Heart left ventricle (tissue), 16 donors: ENCODE measurements at regions not wholly inside any gene's neighbourhood (a gene's known extent, or its start where the extent isn't known, plus 50 kb on each side); places are given as distances from the start of the nearest gene placed in this dataset.

Experiments used
- ATAC-seq, 4 donors: fragments of 200-7000 bp; cut with Tn5 transposase; one replicate each; pipeline ENCODE4 v1.9.1; 2020 to 2022; ENCODE audit warnings: moderate library complexity in 4 of 4, mild to moderate bottlenecking in 3 of 4, moderate number of reproducible peaks in 1 of 4
- DNase-seq, 5 donors: peaks; one replicate each; pipeline ENCODE4 v3.0.0-alpha.2; 2020
- H3K27ac ChIP-seq, 12 donors: fragments of 200-600 bp; sonication (generic) in 4 of 12; one replicate each; pipeline versions ENCODE4 v1.5.0 to v1.8.0; 2016 to 2022; ENCODE audit warnings: mild to moderate bottlenecking in 2 of 12
- H3K27me3 ChIP-seq, 9 donors: fragments of 200-600 bp; sonication (generic) in 2 of 9; one replicate each; pipeline versions ENCODE4 v1.5.1 to v1.8.0; 2016 to 2022; ENCODE audit warnings: mild to moderate bottlenecking in 3 of 9
- H3K36me3 ChIP-seq, 9 donors: fragments of 200-600 bp; sonication (generic) in 2 of 9; one replicate each; pipeline versions ENCODE4 v1.5.0 to v1.8.0; 2018 to 2022; ENCODE audit warnings: mild to moderate bottlenecking in 2 of 9
- H3K4me1 ChIP-seq, 12 donors: fragments of 200-600 bp; sonication (generic) in 4 of 12; one replicate each; pipeline versions ENCODE4 v1.5.0 to v1.8.0; 2016 to 2022; ENCODE audit warnings: mild to moderate bottlenecking in 3 of 12
- H3K4me3 ChIP-seq, 12 donors: fragments of 200-600 bp; sonication (generic) in 4 of 12; one replicate each; pipeline versions ENCODE4 v1.5.0 to v1.8.0; 2017 to 2022; ENCODE audit warnings: mild to moderate bottlenecking in 9 of 12, moderate library complexity in 4 of 12
- H3K9me3 ChIP-seq, 12 donors: fragments of 200-600 bp; sonication (generic) in 4 of 12; one replicate each; pipeline versions ENCODE4 v1.5.0 to v1.8.0; 2016 to 2022; ENCODE audit warnings: mild to moderate bottlenecking in 1 of 12
- POLR2A ChIP-seq, 2 donors: fragments of 450-650 bp; IDR thresholded peaks; one replicate each; pipeline ENCODE4 v1.6.1; 2017; ENCODE audit warnings: antibody characterized with exemption in 2 of 2, mild to moderate bottlenecking in 2 of 2, moderate library complexity in 2 of 2
- WGBS, 4 donors: extraction: QIAGEN DNeasy Blood & Tissue Kit in 2 of 4; methylation state at CpG; one replicate each; pipeline versions ENCODE4 v1.1.5 to v1.1.7; 2013 to 2018; 5-methylcytosine and 5-hydroxymethylcytosine counted together
- intact Hi-C, 10 donors: fragments of 100-400 bp; cut with DNase I; formaldehyde crosslinking; loops; one replicate each; pipeline versions ENCODE4 v1.11.1 to v1.14.2; 2022
- TF ChIP-seq, protein P1 (sequence below), 12 donors: fragments of 200-600 bp; sonication (generic) in 4 of 12; IDR thresholded peaks; one replicate each; pipeline versions ENCODE4 v1.5.0 to v1.8.0; 2018 to 2022; ENCODE audit warnings: antibody characterized with exemption in 12 of 12, mild to moderate bottlenecking in 5 of 12
- donor health status: ischemic (EF 13 %, LVEDD 7.1; RV severe dilation, severe dysfunction).
- donor health status: healthy with polysubstance abuse.
- donor health status: DM: no; HTN: yes; CAD: no.
- donor health status: DM: no; HTN: no; CAD: no.
- donor health status: ischemic (EF 25% LVEDD 6.9; RV normal size, moderate dysfunction).
- donor health status: ischemic (EF 25% LVEDD 5.7; RV mildly dilated, moderate dysfunction).
- donor health status: healthy.
- donor health status: DM: yes; HTN: yes; CAD: no.
- donor health status: ischemic (EF 35%, LVEDD 5.7; RV mildly dilated, moderate dysfunction).
- donor health status: nonischemic (EF 11% LVEDD 7.7; RV severe dilation, severe dysfunction).
- donor health status: DM: yes; HTN: yes; CAD: no.
- donor health status: PGD.
- donor health status: ischemic (EF 29% LVEDD 5.4; RV normal size, mild dysfunction).
- donor health status: nonischemic (EF 23%, LVEDD 6.1; RV moderate dilation, normal function).

DNA sequence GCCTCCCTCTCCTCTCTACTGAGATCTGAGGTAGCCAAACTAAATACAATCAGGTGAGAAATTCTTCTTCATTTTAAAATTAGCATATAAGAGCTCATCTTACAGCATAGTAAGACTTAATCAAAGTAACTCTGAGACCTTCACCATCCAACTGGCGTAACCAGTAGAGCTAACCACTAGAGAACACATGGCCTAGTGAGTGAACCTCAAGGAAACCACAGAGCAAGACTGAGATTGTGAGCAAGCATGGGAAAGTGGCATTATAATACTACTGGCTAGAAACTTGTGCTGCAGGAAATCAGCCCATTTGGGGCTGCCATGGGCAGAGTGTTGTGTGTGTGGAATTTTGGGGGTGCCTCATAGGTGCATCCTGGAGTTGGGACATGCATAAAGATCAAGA lies 61.1 kb upstream of the SPHKAP start:
- ATAC-seq (no peak), DNase-seq (no peak)
- intact Hi-C loops: no loop called here

GRCh38 chr2:228239907-228240561 lies 58.5 kb upstream of the SPHKAP start:
- intact Hi-C loops: no loop called here
- no peak for ATAC-seq
- Histone ChIP-seq H3K27ac (no peak overlapping the region), H3K9me3 (no peaks in the 10 kb centered on the region), H3K27me3 (no peaks in the 10 kb centered on the region), H3K36me3 (no peaks in the 10 kb centered on the region), H3K4me3 (no peak overlapping the region), H3K4me1 (no peaks in the 10 kb centered on the region)
- WGBS, 4 donors: 63 to 72% (median 69%) methylated on average over 2 of the region's 2 CpGs
- TF ChIP-seq, protein P1, sequence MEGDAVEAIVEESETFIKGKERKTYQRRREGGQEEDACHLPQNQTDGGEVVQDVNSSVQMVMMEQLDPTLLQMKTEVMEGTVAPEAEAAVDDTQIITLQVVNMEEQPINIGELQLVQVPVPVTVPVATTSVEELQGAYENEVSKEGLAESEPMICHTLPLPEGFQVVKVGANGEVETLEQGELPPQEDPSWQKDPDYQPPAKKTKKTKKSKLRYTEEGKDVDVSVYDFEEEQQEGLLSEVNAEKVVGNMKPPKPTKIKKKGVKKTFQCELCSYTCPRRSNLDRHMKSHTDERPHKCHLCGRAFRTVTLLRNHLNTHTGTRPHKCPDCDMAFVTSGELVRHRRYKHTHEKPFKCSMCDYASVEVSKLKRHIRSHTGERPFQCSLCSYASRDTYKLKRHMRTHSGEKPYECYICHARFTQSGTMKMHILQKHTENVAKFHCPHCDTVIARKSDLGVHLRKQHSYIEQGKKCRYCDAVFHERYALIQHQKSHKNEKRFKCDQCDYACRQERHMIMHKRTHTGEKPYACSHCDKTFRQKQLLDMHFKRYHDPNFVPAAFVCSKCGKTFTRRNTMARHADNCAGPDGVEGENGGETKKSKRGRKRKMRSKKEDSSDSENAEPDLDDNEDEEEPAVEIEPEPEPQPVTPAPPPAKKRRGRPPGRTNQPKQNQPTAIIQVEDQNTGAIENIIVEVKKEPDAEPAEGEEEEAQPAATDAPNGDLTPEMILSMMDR (IDR thresholded peaks at IDR 0.05): no peak
- DNase-seq: no peak

More for the DNA sequence above, 61.1 kb upstream of the SPHKAP start:
- no peaks in the 10 kb centered on the region for H3K36me3 ChIP-seq
- 81 to 94% (median 88%) methylated on average over 1 of the region's 1 CpG for WGBS, 4 donors
- no peak overlapping the region for H3K27ac ChIP-seq
- H3K4me3 ChIP-seq: no peak overlapping the region
- no peaks in the 10 kb centered on the region for H3K9me3 ChIP-seq
- no peak for TF ChIP-seq POLR2A (IDR thresholded peaks at IDR 0.05)
- TF ChIP-seq, protein P1 (IDR thresholded peaks at IDR 0.05): no peak
- H3K27me3 ChIP-seq: no peaks in the 10 kb centered on the region
- H3K4me1 ChIP-seq: no peaks in the 10 kb centered on the region

DNA sequence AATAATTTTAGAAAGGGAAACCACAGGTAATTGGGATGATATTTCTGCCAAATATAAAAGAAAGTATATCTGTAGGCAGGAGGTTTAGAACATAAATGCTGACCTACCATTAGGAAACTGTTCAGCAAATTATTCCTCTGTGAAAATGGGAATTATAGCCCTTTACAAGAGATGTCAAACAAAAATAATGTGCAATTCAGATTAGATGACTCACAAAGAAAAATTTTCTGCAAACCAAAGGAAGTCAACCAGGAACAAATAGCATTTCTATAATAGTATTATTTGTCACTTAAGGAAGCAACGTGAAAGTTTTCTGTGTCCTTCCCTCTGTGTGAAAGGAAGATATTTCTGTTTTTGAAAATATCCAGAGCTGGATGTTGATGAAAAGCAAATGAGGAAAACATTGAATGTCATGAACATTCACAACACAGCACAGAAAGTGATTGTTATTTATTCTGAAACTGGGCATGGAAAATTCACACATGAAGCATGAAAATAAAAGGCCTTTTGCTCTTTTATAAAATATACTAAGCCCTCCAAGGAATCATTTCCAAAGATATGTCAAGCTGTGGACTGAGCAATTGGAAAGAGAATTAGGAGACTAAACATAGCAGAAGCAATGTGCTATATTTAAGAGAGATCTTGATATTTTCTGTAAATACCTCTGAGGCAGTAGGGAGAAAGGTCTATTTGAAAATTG lies 57.9 kb upstream of the SPHKAP start:
- H3K27me3 ChIP-seq: no peaks in the 10 kb centered on the region
- DNase-seq (no peak), ATAC-seq (no peak)
- no peaks in the 10 kb centered on the region for H3K4me1 ChIP-seq
- no peaks in the 10 kb centered on the region for H3K9me3 ChIP-seq
- 29 to 42% (median 35%) methylated on average over 1 of the region's 1 CpG for WGBS, 4 donors
- H3K27ac ChIP-seq: no peak overlapping the region
- intact Hi-C loops: no loop called here
- H3K4me3 ChIP-seq: no peak overlapping the region
- H3K36me3 ChIP-seq: no peaks in the 10 kb centered on the region
- no peak for TF ChIP-seq POLR2A (IDR thresholded peaks at IDR 0.05)
- TF ChIP-seq, protein P1 (IDR thresholded peaks at IDR 0.05): no peak
